ENCODE measurements at regions not wholly inside any gene's neighbourhood (a gene's known extent, or its start where the extent isn't known, plus 50 kb on each side); places are given as distances from the start of the nearest gene placed in this dataset.

GRCh38 chr2:120807751-120808150 lies 72.1 kb downstream of the GLI2 start:
- no peak overlapping the region for H3K27ac ChIP-seq (ENCODE audit: low read depth in 1 of 2, low read length in 1 of 2)
- 92% methylated on average over 10 of the region's 10 CpGs for WGBS
- H3K9me3 ChIP-seq (ENCODE audit: control insufficient read depth in 2 of 2, insufficient read depth in 1 of 2, low read length in 1 of 2): no peaks in the 10 kb centered on the region
- no peaks in the 10 kb centered on the region for H3K36me3 ChIP-seq (ENCODE audit: control insufficient read depth in 2 of 2, insufficient read depth in 2 of 2, low read length in 1 of 2)
- no peak for DNase-seq (ENCODE audit: low read depth in 6 of 9, low spot score in 9 of 9)
- H3K4me1 ChIP-seq (ENCODE audit: control insufficient read depth in 2 of 2, insufficient read depth in 2 of 2, low read length in 2 of 2): no peaks in the 10 kb centered on the region
- H3K4me3 ChIP-seq (ENCODE audit: low read length in 2 of 2): no peak overlapping the region
- H3K27me3 ChIP-seq (ENCODE audit: control insufficient read depth in 2 of 2, insufficient read depth in 1 of 2, low read length in 1 of 2): no peaks in the 10 kb centered on the region

DNA sequence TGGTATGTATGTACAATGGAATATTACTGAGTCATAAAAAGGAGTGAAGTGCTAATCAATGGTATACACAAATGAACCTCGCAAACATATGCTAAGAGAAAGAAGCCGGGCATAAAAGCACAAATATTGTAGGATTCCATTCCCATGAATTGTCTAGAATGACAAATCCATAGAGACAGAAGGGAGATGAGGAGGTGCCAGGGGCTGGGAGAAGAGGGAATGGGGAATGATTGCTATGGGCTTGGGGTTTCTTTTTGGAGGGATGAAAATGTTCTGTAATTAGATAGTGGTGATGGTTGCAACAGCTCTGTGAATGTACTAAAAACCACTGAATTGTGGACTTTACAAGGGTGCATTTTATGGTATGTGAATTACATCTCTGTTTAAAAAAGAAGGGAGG lies 73.5 kb downstream of the GLI2 start:
- no peak overlapping the region for H3K27ac ChIP-seq (ENCODE audit: low read depth in 1 of 2, low read length in 1 of 2)
- 98% methylated on average over 2 of the region's 2 CpGs for WGBS
- H3K4me1 ChIP-seq (ENCODE audit: control insufficient read depth in 2 of 2, insufficient read depth in 2 of 2, low read length in 2 of 2): no peaks in the 10 kb centered on the region
- H3K9me3 ChIP-seq (ENCODE audit: control insufficient read depth in 2 of 2, insufficient read depth in 1 of 2, low read length in 1 of 2): no peaks in the 10 kb centered on the region
- H3K27me3 ChIP-seq (ENCODE audit: control insufficient read depth in 2 of 2, insufficient read depth in 1 of 2, low read length in 1 of 2): no peaks in the 10 kb centered on the region
- H3K4me3 ChIP-seq (ENCODE audit: low read length in 2 of 2): no peak overlapping the region
- no peaks in the 10 kb centered on the region for H3K36me3 ChIP-seq (ENCODE audit: control insufficient read depth in 2 of 2, insufficient read depth in 2 of 2, low read length in 1 of 2)
- no peak for DNase-seq (ENCODE audit: low read depth in 6 of 9, low spot score in 9 of 9)

GRCh38 chr2:120809609-120810440 lies 74.2 kb downstream of the GLI2 start:
- 40% methylated on average over 13 of the region's 13 CpGs for WGBS
- Histone ChIP-seq H3K9me3 (ENCODE audit: control insufficient read depth in 2 of 2, insufficient read depth in 1 of 2, low read length in 1 of 2) (no peaks in the 10 kb centered on the region), H3K36me3 (ENCODE audit: control insufficient read depth in 2 of 2, insufficient read depth in 2 of 2, low read length in 1 of 2) (no peaks in the 10 kb centered on the region), H3K4me3 (ENCODE audit: low read length in 2 of 2) (no peak overlapping the region), H3K4me1 (ENCODE audit: control insufficient read depth in 2 of 2, insufficient read depth in 2 of 2, low read length in 2 of 2) (no peaks in the 10 kb centered on the region), H3K27me3 (ENCODE audit: control insufficient read depth in 2 of 2, insufficient read depth in 1 of 2, low read length in 1 of 2) (no peaks in the 10 kb centered on the region), H3K27ac (ENCODE audit: low read depth in 1 of 2, low read length in 1 of 2) (no peak overlapping the region)
- DNase-seq (ENCODE audit: low read depth in 6 of 9, low spot score in 9 of 9): no peak

- H3K27me3 ChIP-seq (ENCODE audit: control insufficient read depth in 2 of 2, insufficient read depth in 1 of 2, low read length in 1 of 2): no peaks in the 10 kb centered on the region
- WGBS: 97% methylated on average over 10 of the region's 10 CpGs
- H3K27ac ChIP-seq (ENCODE audit: low read depth in 1 of 2, low read length in 1 of 2): no peak overlapping the region
Measured at GRCh38 chr2:120810639-120811038, 75.0 kb downstream of the GLI2 start.

DNA sequence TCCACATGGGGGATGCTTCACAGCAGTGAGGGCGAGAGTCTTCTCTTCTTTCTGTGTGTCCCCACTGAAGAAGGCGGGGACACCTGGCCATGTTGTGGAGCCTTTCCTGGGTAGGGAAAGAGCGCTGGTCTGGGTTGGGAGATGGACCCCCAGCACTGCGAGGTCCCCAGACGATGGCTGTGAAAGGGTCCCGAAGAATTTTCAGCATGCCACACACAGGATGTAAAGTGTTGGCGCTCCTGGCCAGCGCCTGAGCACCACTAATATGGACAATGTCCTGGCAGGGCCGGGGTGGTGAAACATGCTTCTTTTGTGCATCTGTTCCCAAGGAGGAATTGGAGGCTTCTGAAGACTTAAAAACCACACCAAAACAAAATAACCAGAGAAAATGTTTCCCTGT lies 77.2 kb downstream of the GLI2 start:
- Histone ChIP-seq H3K4me1 (ENCODE audit: control insufficient read depth in 2 of 2, insufficient read depth in 2 of 2, low read length in 2 of 2) (no peaks in the 10 kb centered on the region), H3K27ac (ENCODE audit: low read depth in 1 of 2, low read length in 1 of 2) (no peak overlapping the region), H3K4me3 (ENCODE audit: low read length in 2 of 2) (no peak overlapping the region), H3K9me3 (ENCODE audit: control insufficient read depth in 2 of 2, insufficient read depth in 1 of 2, low read length in 1 of 2) (no peaks in the 10 kb centered on the region), H3K27me3 (ENCODE audit: control insufficient read depth in 2 of 2, insufficient read depth in 1 of 2, low read length in 1 of 2) (no peaks in the 10 kb centered on the region), H3K36me3 (ENCODE audit: control insufficient read depth in 2 of 2, insufficient read depth in 2 of 2, low read length in 1 of 2) (no peaks in the 10 kb centered on the region)
- 97% methylated on average over 9 of the region's 9 CpGs for WGBS
- no peak for DNase-seq (ENCODE audit: low read depth in 6 of 9, low spot score in 9 of 9)

More at GRCh38 chr2:120810639-120811038, 75.0 kb downstream of the GLI2 start:
- H3K36me3 ChIP-seq (ENCODE audit: control insufficient read depth in 2 of 2, insufficient read depth in 2 of 2, low read length in 1 of 2): no peaks in the 10 kb centered on the region
- H3K4me1 ChIP-seq (ENCODE audit: control insufficient read depth in 2 of 2, insufficient read depth in 2 of 2, low read length in 2 of 2): no peaks in the 10 kb centered on the region
- H3K4me3 ChIP-seq (ENCODE audit: low read length in 2 of 2): no peak overlapping the region
- DNase-seq (ENCODE audit: low read depth in 6 of 9, low spot score in 9 of 9): no peak
- H3K9me3 ChIP-seq (ENCODE audit: control insufficient read depth in 2 of 2, insufficient read depth in 1 of 2, low read length in 1 of 2): no peaks in the 10 kb centered on the region

DNA sequence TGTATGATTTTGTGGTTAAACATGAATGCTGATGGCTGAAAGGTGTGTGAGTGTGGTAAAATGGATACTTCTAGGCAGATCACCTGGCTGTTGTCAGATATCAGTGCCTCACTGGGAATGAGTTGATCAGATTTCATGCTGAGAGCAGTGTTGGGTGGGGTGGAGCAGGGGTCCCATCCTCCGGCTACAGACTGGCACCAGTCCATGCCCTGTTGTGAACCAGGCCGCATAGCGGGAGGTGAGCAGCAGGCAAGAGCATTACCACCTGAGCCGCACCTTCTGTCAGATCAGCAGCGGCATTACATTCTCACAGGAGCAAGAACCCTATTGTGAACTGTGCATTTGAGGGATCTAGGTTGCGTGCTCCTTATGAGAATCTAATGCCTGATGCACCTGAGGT lies 78.7 kb downstream of the GLI2 start:
- no peak overlapping the region for H3K4me3 ChIP-seq (ENCODE audit: low read length in 2 of 2)
- H3K4me1 ChIP-seq (ENCODE audit: control insufficient read depth in 2 of 2, insufficient read depth in 2 of 2, low read length in 2 of 2): peaks cover 0 to 2% of the 10 kb centered on the region in 2 donors
- no peaks in the 10 kb centered on the region for H3K36me3 ChIP-seq (ENCODE audit: control insufficient read depth in 2 of 2, insufficient read depth in 2 of 2, low read length in 1 of 2)
- H3K9me3 ChIP-seq (ENCODE audit: control insufficient read depth in 2 of 2, insufficient read depth in 1 of 2, low read length in 1 of 2): no peaks in the 10 kb centered on the region
- DNase-seq (ENCODE audit: low read depth in 6 of 9, low spot score in 9 of 9): no peak
- no peaks in the 10 kb centered on the region for H3K27me3 ChIP-seq (ENCODE audit: control insufficient read depth in 2 of 2, insufficient read depth in 1 of 2, low read length in 1 of 2)
- H3K27ac ChIP-seq (ENCODE audit: low read depth in 1 of 2, low read length in 1 of 2): no peak overlapping the region
- 94% methylated on average over 6 of the region's 6 CpGs for WGBS

DNA sequence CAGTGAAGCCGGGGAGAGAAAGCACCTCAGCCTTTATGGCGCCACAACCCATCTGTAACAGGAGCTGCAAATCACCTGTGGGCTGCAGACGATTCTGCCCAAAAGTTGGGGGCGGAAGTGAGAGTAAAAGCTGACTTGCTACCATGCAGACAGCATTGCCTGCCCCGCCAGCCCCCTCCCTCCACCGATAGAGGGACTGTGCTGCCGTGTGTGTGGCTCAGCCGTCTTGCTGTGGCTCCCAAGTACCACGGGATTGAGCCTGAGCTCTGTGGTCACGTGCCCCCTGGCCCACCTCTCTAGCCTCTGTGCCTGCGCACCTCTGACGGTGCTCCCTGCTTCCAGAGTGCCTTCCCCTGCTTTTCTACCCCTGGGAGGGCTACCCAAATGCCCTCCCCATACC lies 79.6 kb downstream of the GLI2 start:
- Histone ChIP-seq H3K4me3 (ENCODE audit: low read length in 2 of 2) (no peak overlapping the region), H3K27ac (ENCODE audit: low read depth in 1 of 2, low read length in 1 of 2) (no peak overlapping the region), H3K9me3 (ENCODE audit: control insufficient read depth in 2 of 2, insufficient read depth in 1 of 2, low read length in 1 of 2) (no peaks in the 10 kb centered on the region), H3K27me3 (ENCODE audit: control insufficient read depth in 2 of 2, insufficient read depth in 1 of 2, low read length in 1 of 2) (no peaks in the 10 kb centered on the region), H3K36me3 (ENCODE audit: control insufficient read depth in 2 of 2, insufficient read depth in 2 of 2, low read length in 1 of 2) (no peaks in the 10 kb centered on the region), H3K4me1 (ENCODE audit: control insufficient read depth in 2 of 2, insufficient read depth in 2 of 2, low read length in 2 of 2) (peaks cover 0 to 2% of the 10 kb centered on the region in 2 donors)
- DNase-seq (ENCODE audit: low read depth in 6 of 9, low spot score in 9 of 9): no peak
- WGBS: 96% methylated on average over 12 of the region's 12 CpGs

DNA sequence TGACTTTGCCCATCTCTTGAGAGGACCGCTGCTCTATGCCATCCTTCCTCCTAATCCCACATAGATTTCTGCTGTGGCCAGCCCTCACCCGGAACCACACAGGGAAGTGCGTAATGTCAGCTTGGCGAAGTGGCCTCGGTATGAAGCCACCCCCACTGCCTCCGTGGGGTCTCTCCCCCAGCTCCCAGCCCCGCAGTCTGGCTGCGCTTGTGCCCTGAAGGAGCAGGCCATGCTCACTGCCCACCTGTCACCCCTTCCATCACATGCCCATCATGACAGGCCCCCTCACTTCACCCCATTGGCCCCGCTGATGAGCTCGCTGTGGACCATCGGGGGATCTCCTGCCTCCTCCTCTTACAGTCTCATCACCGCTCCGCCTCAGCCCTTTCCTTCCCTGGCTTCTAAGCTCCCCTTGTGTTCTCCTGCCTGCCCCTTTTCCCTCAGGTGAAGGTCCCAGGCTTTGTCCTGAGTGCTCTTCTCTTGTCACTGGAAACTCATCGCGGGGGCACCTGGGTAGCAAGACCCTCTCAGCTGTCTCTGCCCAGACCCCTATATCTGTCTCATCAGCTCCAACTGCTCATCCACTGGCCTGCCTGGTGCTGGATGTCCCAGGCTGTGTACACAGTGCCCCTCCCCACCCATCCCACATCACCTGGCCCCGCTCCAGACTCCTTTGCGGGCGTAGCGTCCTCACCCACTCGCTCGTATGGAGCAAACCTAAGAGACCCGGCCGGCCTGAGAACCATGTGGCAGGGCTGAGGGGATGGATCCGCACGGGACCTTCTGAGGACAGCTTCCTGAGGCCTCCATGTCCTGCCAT lies 81.7 kb downstream of the GLI2 start:
- H3K36me3 ChIP-seq (ENCODE audit: control insufficient read depth in 2 of 2, insufficient read depth in 2 of 2, low read length in 1 of 2): no peaks in the 10 kb centered on the region
- H3K27me3 ChIP-seq (ENCODE audit: control insufficient read depth in 2 of 2, insufficient read depth in 1 of 2, low read length in 1 of 2): no peaks in the 10 kb centered on the region
- WGBS: 95% methylated on average over 25 of the region's 25 CpGs
- no peak for DNase-seq (ENCODE audit: low read depth in 6 of 9, low spot score in 9 of 9)
- peaks cover 0 to 2% of the 10 kb centered on the region in 2 donors for H3K4me1 ChIP-seq (ENCODE audit: control insufficient read depth in 2 of 2, insufficient read depth in 2 of 2, low read length in 2 of 2)
- H3K4me3 ChIP-seq (ENCODE audit: low read length in 2 of 2): no peak overlapping the region
- H3K9me3 ChIP-seq (ENCODE audit: control insufficient read depth in 2 of 2, insufficient read depth in 1 of 2, low read length in 1 of 2): no peaks in the 10 kb centered on the region
- no peak overlapping the region for H3K27ac ChIP-seq (ENCODE audit: low read depth in 1 of 2, low read length in 1 of 2)

DNA sequence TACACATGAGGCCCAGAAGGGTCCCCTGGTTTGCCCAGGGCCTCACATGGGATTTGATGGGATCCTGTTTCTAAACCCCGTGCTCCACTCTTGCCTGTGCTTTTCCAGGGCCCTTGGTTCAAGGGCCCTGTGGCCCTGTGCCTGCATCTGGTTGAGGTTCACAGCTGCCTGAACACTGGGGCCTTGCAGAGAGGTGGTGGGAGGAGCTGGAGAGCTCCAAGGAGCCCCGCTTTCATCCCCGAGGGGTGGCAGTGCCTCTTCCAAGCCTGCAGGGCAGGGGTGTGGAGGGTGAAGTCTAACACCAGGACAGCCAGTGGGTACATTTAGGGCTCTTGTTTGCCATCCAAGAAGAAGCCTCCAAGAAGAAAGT lies 82.3 kb downstream of the GLI2 start:
- 95% methylated on average over 3 of the region's 3 CpGs for WGBS
- no peak overlapping the region for H3K27ac ChIP-seq (ENCODE audit: low read depth in 1 of 2, low read length in 1 of 2)
- H3K27me3 ChIP-seq (ENCODE audit: control insufficient read depth in 2 of 2, insufficient read depth in 1 of 2, low read length in 1 of 2): no peaks in the 10 kb centered on the region

More for the DNA sequence above, 82.3 kb downstream of the GLI2 start:
- DNase-seq (ENCODE audit: low read depth in 6 of 9, low spot score in 9 of 9): no peak
- H3K36me3 ChIP-seq (ENCODE audit: control insufficient read depth in 2 of 2, insufficient read depth in 2 of 2, low read length in 1 of 2): no peaks in the 10 kb centered on the region
- no peak overlapping the region for H3K4me3 ChIP-seq (ENCODE audit: low read length in 2 of 2)
- H3K9me3 ChIP-seq (ENCODE audit: control insufficient read depth in 2 of 2, insufficient read depth in 1 of 2, low read length in 1 of 2): no peaks in the 10 kb centered on the region
- H3K4me1 ChIP-seq (ENCODE audit: control insufficient read depth in 2 of 2, insufficient read depth in 2 of 2, low read length in 2 of 2): peaks cover 0 to 2% of the 10 kb centered on the region in 2 donors

Measured in thymus (tissue), 11 donors.